HEK293 (cell line): ENCODE measurements at regions not wholly inside any gene's neighbourhood (a gene's known extent, or its start where the extent isn't known, plus 50 kb on each side); places are given as distances from the start of the nearest gene placed in this dataset.

Experiments
- CTCF ChIA-PET: fragments of 350-600 bp; formaldehyde crosslinking; extraction: SDS; loops from one replicate; lab custom pipeline; 2021; ENCODE audit warnings: antibody characterized with exemption; lab: Yijun Ruan, JAX
- POLR2A ChIA-PET: fragments of 300-600 bp; formaldehyde crosslinking; extraction: SDS; loops from one replicate; lab custom pipeline; 2020; ENCODE audit warnings: antibody characterized with exemption, inconsistent platforms; lab: Yijun Ruan, JAX
- H3K27ac ChIP-seq: fragments of 200-500 bp; sonication (Bioruptor generic); 2 replicates; pipeline ENCODE4 v1.5.1; 2014; ENCODE audit warnings: low read depth, low read length, control low read depth, inconsistent platforms; ENCODE audit errors: extremely low read depth
- H3K36me3 ChIP-seq, 2 experiments: fragments of 200-500 bp in 1 of 2; sonication (Bioruptor generic) in 1 of 2; 1 replicate in 1 of 2; 2 replicates in 1 of 2; pipeline ENCODE4 v1.5.1; 2014 to 2017; ENCODE audit warnings: inconsistent platforms in 2 of 2, low read length in 2 of 2; ENCODE audit not compliant: control insufficient read depth in 2 of 2, insufficient read depth in 1 of 2
- H3K4me1 ChIP-seq: fragments of 200-500 bp; sonication (Bioruptor generic); 2 replicates; pipeline ENCODE4 v1.5.1; 2014; ENCODE audit warnings: mild to moderate bottlenecking, low read length, inconsistent platforms; ENCODE audit not compliant: control insufficient read depth, insufficient read depth
- H3K4me3 ChIP-seq: 2 replicates; pipeline ENCODE4 v1.5.1; 2011; ENCODE audit warnings: low read depth, mild to moderate bottlenecking, control low read depth, low read length, moderate library complexity
- H3K9me3 ChIP-seq: fragments of 200-500 bp; sonication (Bioruptor generic); 2 replicates; pipeline ENCODE4 v1.5.1; 2014; ENCODE audit warnings: low read depth, low read length, inconsistent platforms; ENCODE audit not compliant: control insufficient read depth, insufficient read depth
- KLF17 ChIP-seq: fragments of 450-650 bp; formaldehyde crosslinking; IDR thresholded peaks from 2 replicates; pipeline ENCODE4 v1.5.1; 2016; ENCODE audit warnings: missing biosample characterization, missing genetic modification characterization
- PATZ1 ChIP-seq: fragments of 450-650 bp; formaldehyde crosslinking; IDR thresholded peaks from 2 replicates; pipeline ENCODE4 v1.5.1; 2016; ENCODE audit warnings: missing biosample characterization, missing genetic modification characterization
- PRDM2 ChIP-seq: fragments of 450-650 bp; formaldehyde crosslinking; IDR thresholded peaks from 2 replicates; pipeline ENCODE4 v1.5.1; 2016; ENCODE audit warnings: missing biosample characterization, missing genetic modification characterization, borderline replicate concordance
- PRDM6 ChIP-seq: fragments of 450-650 bp; formaldehyde crosslinking; IDR thresholded peaks from 2 replicates; pipeline ENCODE4 v1.5.1; 2017; ENCODE audit warnings: missing biosample characterization, missing genetic modification characterization
- SETDB1 ChIP-seq: IDR thresholded peaks from one replicate; pipeline ENCODE4 v1.6.1; 2017; ENCODE audit warnings: mild to moderate bottlenecking, low read length, moderate library complexity, mixed read lengths; ENCODE audit not compliant: insufficient read length
- TRIM28 ChIP-seq: IDR thresholded peaks from 2 replicates; pipeline ENCODE4 v1.6.1; 2011; ENCODE audit warnings: low read length, control low read depth, borderline replicate concordance
- ZFP3 ChIP-seq: fragments of 450-650 bp; formaldehyde crosslinking; IDR thresholded peaks from 2 replicates; pipeline ENCODE4 v1.5.1; 2016; ENCODE audit warnings: low read depth, missing biosample characterization, missing genetic modification characterization
- ZNF146 ChIP-seq: fragments of 450-650 bp; formaldehyde crosslinking; IDR thresholded peaks from 2 replicates; pipeline ENCODE4 v1.5.1; 2016; ENCODE audit warnings: missing biosample characterization, missing genetic modification characterization
- ZNF184 ChIP-seq: fragments of 450-650 bp; IDR thresholded peaks from 2 replicates; pipeline ENCODE4 v1.5.1; 2018; ENCODE audit warnings: missing biosample characterization, mild to moderate bottlenecking, missing genetic modification characterization
- ZNF19 ChIP-seq: fragments of 450-650 bp; formaldehyde crosslinking; IDR thresholded peaks from 2 replicates; pipeline ENCODE4; 2016; ENCODE audit warnings: missing biosample characterization, missing genetic modification characterization, low read depth
- ZNF341 ChIP-seq: fragments of 450-650 bp; formaldehyde crosslinking; IDR thresholded peaks from 2 replicates; pipeline ENCODE4; 2016; ENCODE audit warnings: low read depth, missing biosample characterization, missing genetic modification characterization
- ZNF354C ChIP-seq: fragments of 450-650 bp; formaldehyde crosslinking; IDR thresholded peaks from 2 replicates; pipeline ENCODE4 v1.5.1; 2016; ENCODE audit warnings: missing biosample characterization, missing genetic modification characterization, low read depth, borderline replicate concordance
- ZNF391 ChIP-seq: fragments of 450-650 bp; formaldehyde crosslinking; IDR thresholded peaks from 2 replicates; pipeline ENCODE4 v1.5.1; 2016; ENCODE audit warnings: low read depth, missing biosample characterization, missing genetic modification characterization, borderline replicate concordance
- ZNF398 ChIP-seq: fragments of 450-650 bp; formaldehyde crosslinking; IDR thresholded peaks from 2 replicates; pipeline ENCODE4 v1.5.1; 2017; ENCODE audit warnings: missing biosample characterization, missing genetic modification characterization
- ZNF416 ChIP-seq: fragments of 450-650 bp; formaldehyde crosslinking; IDR thresholded peaks from 2 replicates; pipeline ENCODE4 v1.5.1; 2016; ENCODE audit warnings: missing biosample characterization, missing genetic modification characterization
- ZNF560 ChIP-seq: fragments of 450-650 bp; formaldehyde crosslinking; IDR thresholded peaks from 2 replicates; pipeline ENCODE4 v1.5.1; 2017; ENCODE audit warnings: missing biosample characterization, missing genetic modification characterization, borderline replicate concordance
- ZNF585B ChIP-seq: fragments of 450-650 bp; formaldehyde crosslinking; IDR thresholded peaks from 2 replicates; pipeline ENCODE4 v1.5.1; 2016; ENCODE audit warnings: missing biosample characterization, missing genetic modification characterization
- ZNF596 ChIP-seq: fragments of 450-650 bp; IDR thresholded peaks from 2 replicates; pipeline ENCODE4 v1.5.0; 2018; ENCODE audit warnings: missing biosample characterization, mild to moderate bottlenecking, missing genetic modification characterization, moderate library complexity
- ZNF777 ChIP-seq: fragments of 450-650 bp; formaldehyde crosslinking; IDR thresholded peaks from 2 replicates; pipeline ENCODE4 v1.5.1; 2017; ENCODE audit warnings: missing biosample characterization, missing genetic modification characterization, borderline replicate concordance
- ZNF785 ChIP-seq: fragments of 450-650 bp; formaldehyde crosslinking; IDR thresholded peaks from 2 replicates; pipeline ENCODE4 v1.5.1; 2016; ENCODE audit warnings: missing biosample characterization, missing genetic modification characterization
- TF ChIP-seq, protein P1 (sequence below): fragments of 450-650 bp; formaldehyde crosslinking; IDR thresholded peaks from 2 replicates; pipeline ENCODE4 v1.5.1; 2016; ENCODE audit warnings: missing biosample characterization, missing genetic modification characterization

DNA sequence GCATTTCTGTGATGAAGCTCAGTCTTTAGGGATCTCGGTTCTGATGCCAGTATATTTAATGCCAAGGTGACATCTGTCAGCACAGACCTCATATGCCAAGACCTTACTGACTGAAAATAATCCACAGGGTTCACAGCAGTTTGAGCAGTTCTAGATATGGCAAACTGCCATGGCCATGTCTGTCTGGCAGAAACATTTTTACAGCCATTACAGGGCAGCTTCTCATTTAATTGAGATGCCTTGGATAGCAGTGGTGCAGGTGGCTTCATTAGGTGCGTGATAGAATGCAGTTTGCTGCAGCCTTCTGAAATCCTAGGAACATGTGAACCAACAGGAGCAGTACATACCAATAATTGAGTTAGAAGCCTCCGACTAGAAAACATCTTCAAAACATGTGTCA lies 510.6 kb downstream of the XIRP2 start:
- Histone ChIP-seq H3K36me3 (no peaks in the 10 kb centered on the region), H3K27ac (no peak overlapping the region), H3K4me1 (no peaks in the 10 kb centered on the region), H3K9me3 (no peaks in the 10 kb centered on the region), H3K4me3 (no peak overlapping the region)
- TF ChIP-seq ZFP3 (tag by site-specific recombination) (no peak), PRDM6 (tag by site-specific recombination) (no peak), ZNF560 (no peak), ZNF391 (tag by site-specific recombination) (no peak), ZNF398 (tag by site-specific recombination) (no peak), ZNF354C (no peak), ZNF184 (tag by site-specific recombination) (no peak)
- CTCF ChIA-PET, result interaction anchor here (0.6 to 1.3 kb wide), 2 partner anchors 256 to 720 kb away, joined by 3 to 4 read pairs; no protein-coding TSS in a partner anchor
- POLR2A ChIA-PET, result no interaction called here

DNA sequence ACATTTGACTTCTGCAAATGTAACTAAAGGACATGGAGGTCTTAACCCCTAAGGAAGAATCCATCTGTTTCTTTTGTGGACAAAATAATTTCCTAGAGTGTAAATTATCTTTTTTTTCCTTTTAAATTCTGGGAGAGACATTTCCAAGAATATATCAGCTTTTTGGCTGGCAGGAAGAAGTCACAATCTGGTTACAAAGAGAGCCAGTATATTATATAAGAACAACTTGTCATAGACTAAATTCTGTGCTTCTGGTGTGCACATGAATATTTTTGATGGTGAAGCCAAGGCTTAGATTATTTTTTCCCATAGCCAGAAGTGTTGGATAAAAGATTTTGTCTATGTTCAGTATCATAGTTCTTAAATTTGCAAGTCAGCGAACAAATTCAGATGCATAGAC lies 500.6 kb downstream of the XIRP2 start:
- POLR2A ChIA-PET, result no interaction called here
- TF ChIP-seq SETDB1 (no peak), ZNF596 (no peak), ZNF585B (tag by site-specific recombination) (no peak), KLF17 (no peak), PATZ1 (tag by site-specific recombination) (no peak), ZNF785 (tag by site-specific recombination) (no peak), ZNF777 (tag by site-specific recombination) (no peak), ZNF341 (tag by site-specific recombination) (no peak), ZNF416 (tag by site-specific recombination) (no peak), ZNF19 (tag by site-specific recombination) (no peak), TRIM28 (no peak), ZNF146 (tag by site-specific recombination) (no peak), PRDM2 (tag by site-specific recombination) (no peak)
- TF ChIP-seq, protein P1, sequence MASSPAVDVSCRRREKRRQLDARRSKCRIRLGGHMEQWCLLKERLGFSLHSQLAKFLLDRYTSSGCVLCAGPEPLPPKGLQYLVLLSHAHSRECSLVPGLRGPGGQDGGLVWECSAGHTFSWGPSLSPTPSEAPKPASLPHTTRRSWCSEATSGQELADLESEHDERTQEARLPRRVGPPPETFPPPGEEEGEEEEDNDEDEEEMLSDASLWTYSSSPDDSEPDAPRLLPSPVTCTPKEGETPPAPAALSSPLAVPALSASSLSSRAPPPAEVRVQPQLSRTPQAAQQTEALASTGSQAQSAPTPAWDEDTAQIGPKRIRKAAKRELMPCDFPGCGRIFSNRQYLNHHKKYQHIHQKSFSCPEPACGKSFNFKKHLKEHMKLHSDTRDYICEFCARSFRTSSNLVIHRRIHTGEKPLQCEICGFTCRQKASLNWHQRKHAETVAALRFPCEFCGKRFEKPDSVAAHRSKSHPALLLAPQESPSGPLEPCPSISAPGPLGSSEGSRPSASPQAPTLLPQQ, result no peak

More for the DNA sequence above, 500.6 kb downstream of the XIRP2 start:
- Histone ChIP-seq H3K4me1 (no peaks in the 10 kb centered on the region), H3K27ac (no peak overlapping the region), H3K36me3 (no peaks in the 10 kb centered on the region), H3K4me3 (no peak overlapping the region), H3K9me3 (no peaks in the 10 kb centered on the region)
- CTCF ChIA-PET, result no interaction called here
